Prostate gland (tissue), 2 donors: ENCODE measurements at regions not wholly inside any gene's neighbourhood (a gene's known extent, or its start where the extent isn't known, plus 50 kb on each side); places are given as distances from the start of the nearest gene placed in this dataset.

Experiments used
- DNase-seq: peaks from one replicate; pipeline ENCODE4 v3.0.0-alpha.2; 2019; ENCODE audit warnings: low spot score
- H3K27ac ChIP-seq, 2 donors: fragments of 200-600 bp; sonication (generic); 2 replicates each; pipeline ENCODE4 v1.5.1; 2017 to 2019
- H3K27me3 ChIP-seq: fragments of 200-600 bp; sonication (generic); replicated peaks from 2 replicates; pipeline ENCODE4 v1.5.1; 2019; ENCODE audit not compliant: insufficient read depth
- H3K36me3 ChIP-seq, 2 donors: fragments of 200-600 bp; sonication (generic); 1 replicate in 1 of 2; 2 replicates in 1 of 2; pipeline versions ENCODE4 v1.5.1 to v1.8.1; 2017 to 2019
- H3K4me1 ChIP-seq: fragments of 200-600 bp; sonication (generic); replicated peaks from 2 replicates; pipeline ENCODE4 v1.5.1; 2019
- H3K4me3 ChIP-seq, 2 donors: fragments of 200-600 bp; sonication (generic); 2 replicates each; pipeline ENCODE4 v1.5.1; 2017 to 2019
- H3K9me3 ChIP-seq: fragments of 200-600 bp; sonication (generic); 2 replicates; pipeline ENCODE4 v1.5.1; 2017
- POLR2A ChIP-seq: fragments of 450-650 bp; IDR thresholded peaks from one replicate; pipeline ENCODE4 v1.6.1; 2016; ENCODE audit warnings: antibody characterized with exemption, mild to moderate bottlenecking
- POLR2AphosphoS5 ChIP-seq: sonication (generic); formaldehyde crosslinking; IDR thresholded peaks from one replicate; pipeline ENCODE4 v1.6.1; 2017; ENCODE audit warnings: antibody characterized with exemption
- WGBS: methylation state at CpG from one replicate; pipeline ENCODE4 v1.1.5; 2018; 5-methylcytosine and 5-hydroxymethylcytosine counted together
- intact Hi-C: fragments of 100-400 bp; cut with DNase I; formaldehyde crosslinking; loops from one replicate; pipeline ENCODE4 v1.14.2; 2022
- TF ChIP-seq, protein P1 (sequence below), 4 experiments: fragments of 200-600 bp in 2 of 4; fragments of 450-650 bp in 2 of 4; sonication (generic) in 2 of 4; IDR thresholded peaks; 1 replicate in 3 of 4; 2 replicates in 1 of 4; pipeline ENCODE4 v1.5.1; 2016 to 2019; ENCODE audit warnings: antibody characterized with exemption in 4 of 4, mild to moderate bottlenecking in 2 of 4, moderate library complexity in 2 of 4

DNA sequence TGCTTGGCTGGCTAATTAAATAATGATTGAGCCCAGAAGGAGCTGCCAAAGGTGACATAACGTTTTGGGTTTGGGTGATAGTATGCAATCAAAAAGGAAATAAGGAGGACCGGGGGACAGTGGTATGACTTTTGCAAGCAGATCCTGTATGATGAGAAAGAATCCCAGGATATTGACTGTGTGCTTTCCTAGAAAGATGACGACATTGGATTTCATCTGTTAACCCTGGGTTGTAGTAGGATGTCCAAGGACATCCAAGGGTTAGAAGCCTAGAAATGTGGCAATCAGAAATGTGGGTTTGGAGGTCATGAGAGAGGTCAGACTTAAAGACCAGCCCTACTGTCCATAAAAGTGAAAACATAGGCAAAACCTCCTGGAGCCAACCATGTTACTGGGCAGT lies 50.3 kb upstream of the HMHB1 start:
- H3K27ac ChIP-seq = no peak overlapping the region
- intact Hi-C loops = no loop called here
- no peaks in the 10 kb centered on the region for H3K4me1 ChIP-seq
- H3K9me3 ChIP-seq = no peaks in the 10 kb centered on the region
- TF ChIP-seq POLR2AphosphoS5 (no peak), POLR2A (no peak)
- TF ChIP-seq, protein P1, sequence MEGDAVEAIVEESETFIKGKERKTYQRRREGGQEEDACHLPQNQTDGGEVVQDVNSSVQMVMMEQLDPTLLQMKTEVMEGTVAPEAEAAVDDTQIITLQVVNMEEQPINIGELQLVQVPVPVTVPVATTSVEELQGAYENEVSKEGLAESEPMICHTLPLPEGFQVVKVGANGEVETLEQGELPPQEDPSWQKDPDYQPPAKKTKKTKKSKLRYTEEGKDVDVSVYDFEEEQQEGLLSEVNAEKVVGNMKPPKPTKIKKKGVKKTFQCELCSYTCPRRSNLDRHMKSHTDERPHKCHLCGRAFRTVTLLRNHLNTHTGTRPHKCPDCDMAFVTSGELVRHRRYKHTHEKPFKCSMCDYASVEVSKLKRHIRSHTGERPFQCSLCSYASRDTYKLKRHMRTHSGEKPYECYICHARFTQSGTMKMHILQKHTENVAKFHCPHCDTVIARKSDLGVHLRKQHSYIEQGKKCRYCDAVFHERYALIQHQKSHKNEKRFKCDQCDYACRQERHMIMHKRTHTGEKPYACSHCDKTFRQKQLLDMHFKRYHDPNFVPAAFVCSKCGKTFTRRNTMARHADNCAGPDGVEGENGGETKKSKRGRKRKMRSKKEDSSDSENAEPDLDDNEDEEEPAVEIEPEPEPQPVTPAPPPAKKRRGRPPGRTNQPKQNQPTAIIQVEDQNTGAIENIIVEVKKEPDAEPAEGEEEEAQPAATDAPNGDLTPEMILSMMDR (IDR thresholded peaks at IDR 0.05) = no peak
- H3K4me3 ChIP-seq = no peak overlapping the region
- 87% methylated on average over 3 of the region's 3 CpGs for WGBS
- no peak for DNase-seq
- no peaks in the 10 kb centered on the region for H3K27me3 ChIP-seq
- no peaks in the 10 kb centered on the region for H3K36me3 ChIP-seq

DNA sequence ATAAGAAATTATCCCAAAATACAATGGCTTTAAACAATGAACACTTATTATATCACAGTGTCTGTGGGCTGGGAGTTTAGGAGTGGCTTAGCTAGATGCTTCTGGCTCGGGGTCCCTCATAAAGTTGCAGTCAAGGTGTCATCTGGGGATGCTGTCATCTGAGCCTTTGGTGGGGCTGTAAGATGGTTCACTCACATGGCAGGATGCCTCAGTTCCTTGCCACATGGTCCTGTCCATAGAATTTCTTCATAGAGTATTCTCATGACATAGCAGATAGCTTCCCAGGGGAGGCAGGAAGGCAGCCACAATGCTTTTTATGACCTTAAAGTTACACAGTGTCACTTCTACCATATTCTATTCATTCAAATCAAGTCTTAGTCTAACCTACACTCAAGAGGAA lies 51.2 kb upstream of the HMHB1 start:
- TF ChIP-seq, protein P1 (IDR thresholded peaks at IDR 0.05) = no peak
- TF ChIP-seq POLR2A (no peak), POLR2AphosphoS5 (no peak)

DNA sequence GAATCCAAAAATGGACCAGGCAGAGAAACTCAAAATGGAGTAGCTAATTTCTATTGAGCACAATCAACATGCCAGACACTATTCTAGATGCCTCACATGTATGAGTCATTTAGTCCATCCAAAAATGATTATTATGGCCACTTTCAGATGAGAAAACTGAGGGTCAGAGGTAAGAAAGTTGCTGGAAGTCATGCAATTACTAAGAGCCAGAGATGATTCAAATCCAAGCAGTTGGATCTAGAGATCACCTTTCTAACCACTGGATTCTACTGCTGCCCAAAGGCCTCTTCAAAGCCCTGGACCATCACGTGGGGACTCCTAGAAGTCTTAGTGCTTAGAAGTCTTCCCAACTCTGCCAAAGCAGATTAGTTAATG lies 51.8 kb upstream of the HMHB1 start:
- H3K9me3 ChIP-seq = no peaks in the 10 kb centered on the region
- no peak overlapping the region for H3K27ac ChIP-seq
- DNase-seq = no peak
- TF ChIP-seq, protein P1 (IDR thresholded peaks at IDR 0.05) = no peak
- TF ChIP-seq POLR2A = no peak
- no peak for TF ChIP-seq POLR2AphosphoS5
- intact Hi-C loops = no loop called here
- no peaks in the 10 kb centered on the region for H3K4me1 ChIP-seq
- 93% methylated on average over 1 of the region's 1 CpG for WGBS
- H3K4me3 ChIP-seq = no peak overlapping the region
- H3K27me3 ChIP-seq = no peaks in the 10 kb centered on the region
- no peaks in the 10 kb centered on the region for H3K36me3 ChIP-seq

More for the DNA sequence above, 51.2 kb upstream of the HMHB1 start:
- no peaks in the 10 kb centered on the region for H3K4me1 ChIP-seq
- no peaks in the 10 kb centered on the region for H3K36me3 ChIP-seq
- 93% methylated on average over 1 of the region's 1 CpG for WGBS
- H3K9me3 ChIP-seq = no peaks in the 10 kb centered on the region
- DNase-seq = no peak
- no peaks in the 10 kb centered on the region for H3K27me3 ChIP-seq
- no peak overlapping the region for H3K27ac ChIP-seq
- intact Hi-C loops = no loop called here
- H3K4me3 ChIP-seq = no peak overlapping the region

DNA sequence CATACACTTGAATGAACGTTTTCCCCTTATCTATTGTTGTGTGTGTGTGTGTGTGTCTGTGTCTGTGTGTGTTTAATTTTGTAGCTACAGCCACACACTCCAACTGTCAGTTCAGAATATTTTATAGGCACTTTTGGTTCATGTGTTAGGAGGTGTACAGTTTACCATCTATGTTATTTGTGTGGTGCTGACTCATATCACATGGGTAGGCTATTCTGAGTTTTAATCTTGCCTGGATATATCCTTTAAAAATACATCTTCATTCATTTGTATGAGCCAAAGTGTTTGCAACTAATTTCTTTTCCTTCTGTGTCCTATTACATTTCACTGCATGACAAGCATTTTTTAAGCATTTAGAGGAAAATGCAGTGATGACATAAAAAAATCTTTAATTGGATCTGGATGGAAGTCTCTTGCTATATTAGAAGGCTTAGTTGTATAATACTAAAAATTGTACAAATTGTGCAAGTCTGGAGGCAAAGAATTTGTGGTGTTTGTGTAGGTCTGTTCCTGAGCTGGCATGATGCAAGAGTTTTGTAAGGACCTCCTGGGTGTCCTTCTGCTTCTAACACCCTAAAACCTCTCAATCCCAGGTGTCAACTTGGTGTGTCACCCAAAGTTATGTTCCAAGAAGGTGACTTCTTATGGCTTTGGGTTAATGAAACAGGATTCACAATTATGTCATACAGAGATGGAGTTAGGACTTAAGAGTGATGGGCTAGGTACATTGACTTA lies 52.4 kb upstream of the HMHB1 start:
- intact Hi-C loops = no loop called here
- no peaks in the 10 kb centered on the region for H3K36me3 ChIP-seq
- H3K27ac ChIP-seq = no peak overlapping the region
- 22% methylated on average over 1 of the region's 1 CpG for WGBS
- no peaks in the 10 kb centered on the region for H3K27me3 ChIP-seq
- H3K4me3 ChIP-seq = no peak overlapping the region
- no peaks in the 10 kb centered on the region for H3K4me1 ChIP-seq
- TF ChIP-seq POLR2A (no peak), POLR2AphosphoS5 (no peak)
- TF ChIP-seq, protein P1 (IDR thresholded peaks at IDR 0.05) = no peak
- no peaks in the 10 kb centered on the region for H3K9me3 ChIP-seq
- no peak for DNase-seq

DNA sequence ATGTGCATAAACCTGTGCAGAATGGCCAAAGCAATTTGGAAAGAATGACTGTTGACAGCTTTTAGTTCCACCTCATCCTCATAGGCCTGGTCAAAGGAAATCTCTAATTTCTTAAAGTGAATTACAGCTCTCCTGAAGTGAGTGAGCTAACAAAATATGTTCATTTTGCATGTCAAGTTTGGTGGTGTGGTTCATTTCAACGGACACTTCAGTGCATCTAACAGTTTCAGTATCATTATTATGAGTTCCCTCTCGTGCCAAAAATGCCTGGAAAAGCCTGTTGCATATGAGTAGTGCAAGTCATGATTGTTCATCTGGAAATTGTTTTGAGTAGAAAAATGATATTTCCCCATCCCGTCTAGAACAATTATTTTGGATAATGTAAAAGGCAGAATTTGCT lies 53.2 kb upstream of the HMHB1 start:
- DNase-seq = no peak
- Histone ChIP-seq H3K27me3 (no peaks in the 10 kb centered on the region), H3K36me3 (no peaks in the 10 kb centered on the region), H3K4me3 (no peak overlapping the region), H3K9me3 (no peaks in the 10 kb centered on the region), H3K27ac (no peak overlapping the region), H3K4me1 (no peaks in the 10 kb centered on the region)
- TF ChIP-seq, protein P1 (IDR thresholded peaks at IDR 0.05) = no peak
- TF ChIP-seq POLR2A (no peak), POLR2AphosphoS5 (no peak)
- WGBS = 80% methylated on average over 3 of the region's 3 CpGs
- intact Hi-C loops = no loop called here
